ENCODE measurements at regions not wholly inside any gene's neighbourhood (a gene's known extent, or its start where the extent isn't known, plus 50 kb on each side); places are given as distances from the start of the nearest gene placed in this dataset.

DNA sequence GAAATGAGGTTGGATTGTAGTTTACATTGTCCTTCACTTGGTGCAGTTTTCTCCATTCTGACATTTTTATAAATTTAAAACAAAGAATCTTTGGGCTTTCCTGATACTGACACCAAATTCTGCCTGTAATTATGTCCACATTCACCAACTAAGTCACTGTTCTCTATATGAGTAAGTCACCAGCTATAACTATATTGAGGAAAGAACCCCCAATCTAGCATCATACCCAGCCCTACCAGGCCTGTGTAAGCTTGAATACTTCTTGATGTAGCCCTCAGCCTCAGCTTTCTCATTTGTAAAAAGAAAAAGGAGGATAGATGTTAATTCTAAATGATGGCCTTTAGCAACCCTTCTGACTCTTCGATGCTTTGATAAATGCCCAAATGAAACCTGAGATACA, 112.7 kb upstream of the FST start:
- TF ChIP-seq, protein P1, sequence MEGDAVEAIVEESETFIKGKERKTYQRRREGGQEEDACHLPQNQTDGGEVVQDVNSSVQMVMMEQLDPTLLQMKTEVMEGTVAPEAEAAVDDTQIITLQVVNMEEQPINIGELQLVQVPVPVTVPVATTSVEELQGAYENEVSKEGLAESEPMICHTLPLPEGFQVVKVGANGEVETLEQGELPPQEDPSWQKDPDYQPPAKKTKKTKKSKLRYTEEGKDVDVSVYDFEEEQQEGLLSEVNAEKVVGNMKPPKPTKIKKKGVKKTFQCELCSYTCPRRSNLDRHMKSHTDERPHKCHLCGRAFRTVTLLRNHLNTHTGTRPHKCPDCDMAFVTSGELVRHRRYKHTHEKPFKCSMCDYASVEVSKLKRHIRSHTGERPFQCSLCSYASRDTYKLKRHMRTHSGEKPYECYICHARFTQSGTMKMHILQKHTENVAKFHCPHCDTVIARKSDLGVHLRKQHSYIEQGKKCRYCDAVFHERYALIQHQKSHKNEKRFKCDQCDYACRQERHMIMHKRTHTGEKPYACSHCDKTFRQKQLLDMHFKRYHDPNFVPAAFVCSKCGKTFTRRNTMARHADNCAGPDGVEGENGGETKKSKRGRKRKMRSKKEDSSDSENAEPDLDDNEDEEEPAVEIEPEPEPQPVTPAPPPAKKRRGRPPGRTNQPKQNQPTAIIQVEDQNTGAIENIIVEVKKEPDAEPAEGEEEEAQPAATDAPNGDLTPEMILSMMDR (IDR thresholded peaks at IDR 0.05) = no peak
- Histone ChIP-seq H3K27me3 (no peaks in the 10 kb centered on the region), H3K27ac (no peak overlapping the region)

GRCh38 chr5:53368516-53368915, 111.9 kb upstream of the FST start:
- DNase-seq (ENCODE audit: low spot score) = no peak
- no peaks in the 10 kb centered on the region for H3K4me1 ChIP-seq
- H3K27ac ChIP-seq = no peak overlapping the region
- no peaks in the 10 kb centered on the region for H3K36me3 ChIP-seq
- H3K27me3 ChIP-seq = no peaks in the 10 kb centered on the region
- H3K9me3 ChIP-seq = no peaks in the 10 kb centered on the region
- TF ChIP-seq, protein P1 (IDR thresholded peaks at IDR 0.05) = no peak
- H3K4me3 ChIP-seq = no peak overlapping the region

More for the DNA sequence above, 112.7 kb upstream of the FST start:
- Histone ChIP-seq H3K36me3 (no peaks in the 10 kb centered on the region), H3K9me3 (no peaks in the 10 kb centered on the region), H3K4me1 (no peaks in the 10 kb centered on the region), H3K4me3 (no peak overlapping the region)
- DNase-seq (ENCODE audit: low spot score) = no peak

DNA sequence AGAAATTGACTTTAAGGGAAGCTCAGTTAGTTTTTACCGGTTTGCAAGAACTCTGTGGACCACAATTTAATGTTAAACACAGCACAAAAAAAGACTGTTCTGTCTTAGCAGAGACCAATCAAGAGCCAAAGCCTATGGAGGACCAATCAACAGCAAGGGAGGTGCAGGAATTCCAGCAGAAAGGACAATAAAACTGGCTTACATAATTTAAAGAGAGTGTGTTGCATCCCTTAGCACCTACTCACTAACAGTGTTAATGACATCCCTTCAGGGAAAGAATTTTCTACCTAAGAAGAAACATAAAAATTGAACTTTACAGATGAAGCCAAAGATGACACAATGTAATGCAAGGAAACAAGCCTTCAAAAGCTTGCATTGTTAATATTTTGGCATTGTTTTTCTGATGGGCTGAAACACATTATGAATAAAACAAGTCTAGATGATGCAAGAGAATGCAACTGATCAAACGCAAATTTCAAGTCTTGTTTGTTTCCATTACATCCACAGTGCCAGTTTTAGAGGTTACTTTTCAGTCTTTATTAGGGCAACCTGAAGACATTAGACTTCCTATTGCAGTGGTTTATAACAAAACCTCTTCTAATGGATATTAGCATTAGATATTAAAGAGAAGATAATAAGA, 111.3 kb upstream of the FST start:
- Histone ChIP-seq H3K4me1 (no peaks in the 10 kb centered on the region), H3K36me3 (no peaks in the 10 kb centered on the region), H3K27ac (no peak overlapping the region), H3K27me3 (no peaks in the 10 kb centered on the region), H3K4me3 (no peak overlapping the region), H3K9me3 (no peaks in the 10 kb centered on the region)
- TF ChIP-seq, protein P1 (IDR thresholded peaks at IDR 0.05) = no peak
- DNase-seq (ENCODE audit: low spot score) = no peak

- no peaks in the 10 kb centered on the region for H3K4me1 ChIP-seq
- no peaks in the 10 kb centered on the region for H3K27me3 ChIP-seq
- H3K27ac ChIP-seq = no peak overlapping the region
- no peak for DNase-seq (ENCODE audit: low spot score)
- TF ChIP-seq, protein P1 (IDR thresholded peaks at IDR 0.05) = no peak
- no peaks in the 10 kb centered on the region for H3K9me3 ChIP-seq
- H3K4me3 ChIP-seq = no peak overlapping the region
- no peaks in the 10 kb centered on the region for H3K36me3 ChIP-seq
Measured at GRCh38 chr5:53369681-53370080, 110.7 kb upstream of the FST start.

- no peaks in the 10 kb centered on the region for H3K36me3 ChIP-seq
- DNase-seq (ENCODE audit: low spot score) = no peak
- no peak overlapping the region for H3K27ac ChIP-seq
- TF ChIP-seq, protein P1 (IDR thresholded peaks at IDR 0.05) = no peak
- H3K4me3 ChIP-seq = no peak overlapping the region
- no peaks in the 10 kb centered on the region for H3K4me1 ChIP-seq
- H3K27me3 ChIP-seq = no peaks in the 10 kb centered on the region
- H3K9me3 ChIP-seq = no peaks in the 10 kb centered on the region
Measured at GRCh38 chr5:53373451-53374158, 106.8 kb upstream of the FST start.

Data from right atrium auricular region (tissue), 2 donors.